Erythroblast (primary cell): ENCODE measurements at regions not wholly inside any gene's neighbourhood (a gene's known extent, or its start where the extent isn't known, plus 50 kb on each side); places are given as distances from the start of the nearest gene placed in this dataset.

Experiments
- GATA1 ChIP-seq: IDR thresholded peaks from 2 replicates; pipeline ENCODE4 v1.6.1; 2011; ENCODE audit warnings: low read depth, mild to moderate bottlenecking, control low read depth, low read length, moderate library complexity
- POLR2A ChIP-seq: IDR thresholded peaks from 2 replicates; pipeline ENCODE4 v1.6.1; 2011; ENCODE audit warnings: mild to moderate bottlenecking, low read length

GRCh38 chr5:28104080-28104479 lies 1065.7 kb upstream of the CDH9 start:
- no peak for TF ChIP-seq POLR2A
- no peak for TF ChIP-seq GATA1
